PC-9 (cell line): ENCODE measurements at regions not wholly inside any gene's neighbourhood (a gene's known extent, or its start where the extent isn't known, plus 50 kb on each side); places are given as distances from the start of the nearest gene placed in this dataset.

Source experiments
- BruUV-seq: library from RNA; stranded (reverse); fragments of 400-500 nt; replicated peaks from 2 replicates; lab custom pipeline; 2021; lab: Mats Ljungman, UMichigan
- CTCF ChIA-PET: fragments of 300-600 bp; sonication (Branson Sonifier 250); formaldehyde crosslinking; loops from one replicate; lab custom pipeline; 2022; ENCODE audit warnings: antibody characterized with exemption; lab: Charles Lee
- POLR2A ChIA-PET: fragments of 300-600 bp; sonication (Branson Sonifier 250); formaldehyde crosslinking; loops from one replicate; lab custom pipeline; 2022; ENCODE audit warnings: antibody characterized with exemption; ENCODE audit not compliant: unreplicated experiment; lab: Charles Lee
- DNase-seq, 2 experiments: peaks; one replicate each; pipeline versions ENCODE4 v3.0.0 to v3.0.0-alpha.2; 2015 to 2022; ENCODE audit warnings: mixed read lengths in 1 of 2
- H2AFZ ChIP-seq: fragments of 200-600 bp; sonication (generic); 2 replicates; pipeline ENCODE4 v1.8.1; 2017; ENCODE audit warnings: antibody characterized with exemption
- H3F3A ChIP-seq: fragments of 200-600 bp; sonication (generic); 2 replicates; pipeline ENCODE4 v1.8.1; 2017; ENCODE audit warnings: antibody characterized with exemption, mild to moderate bottlenecking, low read depth; ENCODE audit not compliant: insufficient read depth
- H3K27ac ChIP-seq: fragments of 200-600 bp; sonication (generic); 2 replicates; pipeline ENCODE4 v1.6.1; 2016; ENCODE audit warnings: mixed run types
- H3K27me3 ChIP-seq: fragments of 200-600 bp; sonication (generic); 2 replicates; pipeline ENCODE4 v1.6.1; 2016; ENCODE audit warnings: low read depth, mixed run types; ENCODE audit not compliant: insufficient read depth
- H3K36me3 ChIP-seq: fragments of 200-600 bp; sonication (generic); 2 replicates; pipeline ENCODE4 v1.6.1; 2016; ENCODE audit warnings: low read depth, mixed run types
- H3K4me1 ChIP-seq: fragments of 200-600 bp; sonication (generic); replicated peaks from 2 replicates; pipeline ENCODE4 v1.6.1; 2016; ENCODE audit warnings: mixed run types; ENCODE audit not compliant: insufficient read depth
- H3K4me2 ChIP-seq: fragments of 200-600 bp; sonication (generic); 2 replicates; pipeline ENCODE4 v1.6.1; 2017; ENCODE audit warnings: mixed run types
- H3K4me3 ChIP-seq: fragments of 200-600 bp; sonication (generic); 2 replicates; pipeline ENCODE4 v1.6.1; 2016; ENCODE audit warnings: mixed run types
- H3K79me2 ChIP-seq: fragments of 200-600 bp; sonication (generic); 2 replicates; pipeline ENCODE4 v1.6.1; 2017; ENCODE audit warnings: low read depth, mixed run types
- H3K9me2 ChIP-seq: fragments of 200-600 bp; sonication (generic); 2 replicates; pipeline ENCODE4 v1.8.1; 2017; ENCODE audit warnings: mild to moderate bottlenecking; ENCODE audit not compliant: insufficient read depth
- H3K9me3 ChIP-seq: fragments of 200-600 bp; sonication (generic); 2 replicates; pipeline ENCODE4 v1.8.1; 2016; ENCODE audit warnings: low read depth; ENCODE audit not compliant: insufficient read depth
- H4K20me1 ChIP-seq: fragments of 200-600 bp; sonication (generic); 2 replicates; pipeline ENCODE4 v1.8.1; 2017; ENCODE audit not compliant: insufficient read depth
- CTCF ChIP-seq: fragments of 200-600 bp; sonication (generic); conservative IDR thresholded peaks from 2 replicates; pipeline ENCODE4 v1.6.1; 2017; ENCODE audit warnings: mixed run types, antibody characterized with exemption, mild to moderate bottlenecking, moderate library complexity
- EZH2 ChIP-seq: fragments of 200-600 bp; sonication (generic); IDR thresholded peaks from 2 replicates; pipeline ENCODE4 v1.8.0; 2017; ENCODE audit warnings: antibody characterized with exemption, low read depth
- intact Hi-C: fragments of 100-400 bp; cut with micrococcal nuclease; formaldehyde crosslinking; loops from one replicate; pipeline ENCODE4 v1.10.0; 2022; ENCODE audit not compliant: unreplicated experiment

GRCh38 chr13:62129000-62129551, 713.4 kb upstream of the PCDH20 start:
- H3K79me2 ChIP-seq = no peaks in the 10 kb centered on the region
- H3K36me3 ChIP-seq = no peaks in the 10 kb centered on the region
- H3F3A ChIP-seq = no peaks in the 10 kb centered on the region
- no peak overlapping the region for H3K27ac ChIP-seq
- intact Hi-C loops = no loop called here
- no peak overlapping the region for H3K4me3 ChIP-seq
- no peak overlapping the region for H2AFZ ChIP-seq
- H3K4me1 ChIP-seq = no peaks in the 10 kb centered on the region
- no peaks in the 10 kb centered on the region for H4K20me1 ChIP-seq
- H3K4me2 ChIP-seq = no peak overlapping the region
- ChIA-PET CTCF (no interaction called here), POLR2A (no interaction called here)
- no peak for TF ChIP-seq CTCF
- no peak for TF ChIP-seq EZH2
- no peak for DNase-seq
- no peaks in the 10 kb centered on the region for H3K9me3 ChIP-seq
- BruUV-seq = no TSS peak
- H3K27me3 ChIP-seq = no peaks in the 10 kb centered on the region
- H3K9me2 ChIP-seq = no peaks in the 10 kb centered on the region

- Histone ChIP-seq H3K79me2 (no peaks in the 10 kb centered on the region), H3K9me2 (no peaks in the 10 kb centered on the region), H3K36me3 (no peaks in the 10 kb centered on the region), H3F3A (no peaks in the 10 kb centered on the region), H3K4me1 (no peaks in the 10 kb centered on the region), H3K4me3 (no peak overlapping the region), H4K20me1 (no peaks in the 10 kb centered on the region), H3K27ac (no peak overlapping the region), H3K9me3 (no peaks in the 10 kb centered on the region), H3K4me2 (no peak overlapping the region), H3K27me3 (no peaks in the 10 kb centered on the region), H2AFZ (no peak overlapping the region)
- ChIA-PET POLR2A (no interaction called here), CTCF (no interaction called here)
- BruUV-seq = no TSS peak
- TF ChIP-seq EZH2 = no peak
- TF ChIP-seq CTCF = no peak
- no peak for DNase-seq
- intact Hi-C loops = no loop called here
Measured at GRCh38 chr13:62126400-62126799, 710.8 kb upstream of the PCDH20 start.

- no peaks in the 10 kb centered on the region for H3K79me2 ChIP-seq
- H3K4me1 ChIP-seq = no peaks in the 10 kb centered on the region
- H3K9me3 ChIP-seq = no peaks in the 10 kb centered on the region
- no peak overlapping the region for H3K27ac ChIP-seq
- H3K4me2 ChIP-seq = no peak overlapping the region
- no peak overlapping the region for H2AFZ ChIP-seq
- BruUV-seq = no TSS peak
- ChIA-PET CTCF (no interaction called here), POLR2A (no interaction called here)
- intact Hi-C loops = no loop called here
- no peak overlapping the region for H3K4me3 ChIP-seq
- no peak for DNase-seq
- H4K20me1 ChIP-seq = no peaks in the 10 kb centered on the region
- H3K36me3 ChIP-seq = no peaks in the 10 kb centered on the region
- TF ChIP-seq CTCF = no peak
- TF ChIP-seq EZH2 = no peak
- no peaks in the 10 kb centered on the region for H3K27me3 ChIP-seq
- no peaks in the 10 kb centered on the region for H3F3A ChIP-seq
- no peaks in the 10 kb centered on the region for H3K9me2 ChIP-seq
Measured at GRCh38 chr13:62125451-62125850, 709.8 kb upstream of the PCDH20 start.
